MV-4-11 (cell line): ENCODE measurements at regions not wholly inside any gene's neighbourhood (a gene's known extent, or its start where the extent isn't known, plus 50 kb on each side); places are given as distances from the start of the nearest gene placed in this dataset.
"Not testable (repeated sequence)": the region's sequence is repeated elsewhere in the genome, so short reads cannot be mapped to it uniquely, and the experiment has no call there.

ENCODE experiments used
- DNase-seq: peaks from one replicate; lab custom pipeline; 2025; lab: John Stamatoyannopoulos, UW

GRCh38 chr1:105591681-105592080 lies 1464.8 kb upstream of the PRMT6 start:
- no peak for DNase-seq

GRCh38 chr1:105608713-105609112 lies 1447.8 kb upstream of the PRMT6 start:
- no peak for DNase-seq

- no peak for DNase-seq
These were observed 1430.0 kb upstream of the PRMT6 start for GRCh38 chr1:105626276-105626987.

GRCh38 chr1:105631153-105631744 lies 1425.2 kb upstream of the PRMT6 start:
- DNase-seq, result not testable (repeated sequence)

- DNase-seq, result no peak
These were observed 1423.9 kb upstream of the PRMT6 start for GRCh38 chr1:105632342-105633196.

- DNase-seq, result peak; percentile 72
These were observed 1420.4 kb upstream of the PRMT6 start for GRCh38 chr1:105636052-105636451.

GRCh38 chr1:105641407-105641806 lies 1415.1 kb upstream of the PRMT6 start:
- no peak for DNase-seq

- no peak for DNase-seq
These were observed 1404.4 kb upstream of the PRMT6 start for GRCh38 chr1:105652109-105652508.

- no peak for DNase-seq
These were observed 1401.4 kb upstream of the PRMT6 start for GRCh38 chr1:105655032-105655431.

- DNase-seq, result no peak
These were observed 1392.0 kb upstream of the PRMT6 start for GRCh38 chr1:105664495-105664894.

GRCh38 chr1:105678334-105678733 lies 1378.1 kb upstream of the PRMT6 start:
- DNase-seq, result no peak

- DNase-seq, result no peak
These were observed 1371.8 kb upstream of the PRMT6 start for GRCh38 chr1:105684714-105685113.

GRCh38 chr1:105686026-105686425 lies 1370.4 kb upstream of the PRMT6 start:
- DNase-seq, result no peak

GRCh38 chr1:105686874-105687690 lies 1369.4 kb upstream of the PRMT6 start:
- DNase-seq, result no peak

- DNase-seq, result no peak
These were observed 1355.8 kb upstream of the PRMT6 start for GRCh38 chr1:105700723-105701122.

GRCh38 chr1:105724286-105724685 lies 1332.2 kb upstream of the PRMT6 start:
- DNase-seq, result no peak

- DNase-seq, result no peak
These were observed 1325.8 kb upstream of the PRMT6 start for GRCh38 chr1:105730701-105731100.

- no peak for DNase-seq
These were observed 1320.1 kb upstream of the PRMT6 start for GRCh38 chr1:105736349-105736748.

GRCh38 chr1:105779727-105780126 lies 1276.7 kb upstream of the PRMT6 start:
- DNase-seq, result no peak

GRCh38 chr1:105785021-105785420 lies 1271.5 kb upstream of the PRMT6 start:
- DNase-seq, result no peak

GRCh38 chr1:105793536-105794146 lies 1262.8 kb upstream of the PRMT6 start:
- DNase-seq, result peak; percentile 34

- DNase-seq, result no peak
These were observed 1260.7 kb upstream of the PRMT6 start for GRCh38 chr1:105795741-105796140.
